AG09319 (cell line): ENCODE measurements at regions not wholly inside any gene's neighbourhood (a gene's known extent, or its start where the extent isn't known, plus 50 kb on each side); places are given as distances from the start of the nearest gene placed in this dataset.

ENCODE experiments used
- DNase-seq: peaks from one replicate; pipeline ENCODE4 v3.0.0-alpha.2; 2010; ENCODE audit warnings: low read depth; ENCODE audit errors: extremely low read depth
- TF ChIP-seq, protein P1 (sequence below): IDR thresholded peaks from 2 replicates; pipeline ENCODE4 v1.5.1; 2011; ENCODE audit warnings: low read depth, mild to moderate bottlenecking, inconsistent platforms, low read length, moderate library complexity

DNA sequence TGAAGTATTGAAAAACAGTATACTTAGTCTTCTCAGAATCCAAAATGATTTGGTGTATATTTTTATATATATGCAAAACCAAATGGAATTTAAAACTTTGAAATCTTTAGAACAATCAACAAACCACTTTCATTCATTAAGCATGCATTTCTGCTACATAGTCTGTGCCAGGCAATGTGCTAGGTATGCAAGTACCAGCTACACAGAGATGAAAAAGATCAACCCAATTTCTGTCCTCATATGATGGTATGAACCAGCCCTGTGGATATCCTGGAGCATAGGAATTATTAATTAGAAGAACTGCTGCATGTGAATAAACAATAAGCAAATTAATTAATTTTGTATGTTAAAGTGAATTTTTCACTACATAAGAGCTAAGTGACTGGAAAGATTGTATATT, 51.2 kb upstream of the RTN4 start:
- TF ChIP-seq, protein P1, sequence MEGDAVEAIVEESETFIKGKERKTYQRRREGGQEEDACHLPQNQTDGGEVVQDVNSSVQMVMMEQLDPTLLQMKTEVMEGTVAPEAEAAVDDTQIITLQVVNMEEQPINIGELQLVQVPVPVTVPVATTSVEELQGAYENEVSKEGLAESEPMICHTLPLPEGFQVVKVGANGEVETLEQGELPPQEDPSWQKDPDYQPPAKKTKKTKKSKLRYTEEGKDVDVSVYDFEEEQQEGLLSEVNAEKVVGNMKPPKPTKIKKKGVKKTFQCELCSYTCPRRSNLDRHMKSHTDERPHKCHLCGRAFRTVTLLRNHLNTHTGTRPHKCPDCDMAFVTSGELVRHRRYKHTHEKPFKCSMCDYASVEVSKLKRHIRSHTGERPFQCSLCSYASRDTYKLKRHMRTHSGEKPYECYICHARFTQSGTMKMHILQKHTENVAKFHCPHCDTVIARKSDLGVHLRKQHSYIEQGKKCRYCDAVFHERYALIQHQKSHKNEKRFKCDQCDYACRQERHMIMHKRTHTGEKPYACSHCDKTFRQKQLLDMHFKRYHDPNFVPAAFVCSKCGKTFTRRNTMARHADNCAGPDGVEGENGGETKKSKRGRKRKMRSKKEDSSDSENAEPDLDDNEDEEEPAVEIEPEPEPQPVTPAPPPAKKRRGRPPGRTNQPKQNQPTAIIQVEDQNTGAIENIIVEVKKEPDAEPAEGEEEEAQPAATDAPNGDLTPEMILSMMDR: no peak
- no peak for DNase-seq

- TF ChIP-seq, protein P1: no peak
- peak; percentile 72 for DNase-seq
Observed at GRCh38 chr2:55099878-55100820, 49.9 kb upstream of the RTN4 start.
